K562 (cell line): ENCODE measurements at regions not wholly inside any gene's neighbourhood (a gene's known extent, or its start where the extent isn't known, plus 50 kb on each side); places are given as distances from the start of the nearest gene placed in this dataset.

Source experiments
- ATAC-seq: fragments of 200-7000 bp; cut with Tn5 transposase; 3 replicates; pipeline ENCODE4 v1.9.1; 2020; ENCODE audit warnings: moderate library complexity
- BruUV-seq: library from RNA; stranded (reverse); fragments of 400-500 nt; replicated peaks from 2 replicates; lab custom pipeline; 2021; lab: Mats Ljungman, UMichigan
- CTCF ChIA-PET: fragments of 300-600 bp; formaldehyde crosslinking; extraction: SDS; loops from one replicate; lab custom pipeline; 2021; ENCODE audit warnings: low intra/inter-chr PET ratio; lab: Yijun Ruan, JAX
- POLR2A ChIA-PET: fragments of 300-600, 350-650 bp; sonication (Branson Sonifier 250); formaldehyde crosslinking; extraction: SDS; loops from one replicate; lab custom pipeline; 2021; ENCODE audit warnings: antibody characterized with exemption, inconsistent platforms; lab: Yijun Ruan, JAX
- DNase-seq, 4 experiments: peaks; one replicate each; pipeline versions ENCODE4 v3.0.0 to v3.0.0-alpha.2; 2011 to 2018; ENCODE audit warnings: low spot score in 3 of 4, mixed read lengths in 3 of 4; ENCODE audit errors: extremely low read depth in 1 of 4
- FAIRE-seq: peaks from 2 replicates; lab custom pipeline; 2011; peaks lifted over from hg19 to GRCh38; lab: Jason Lieb, UNC
- H2AFZ ChIP-seq: 2 replicates; pipeline ENCODE4 v1.6.0; 2011; ENCODE audit warnings: low read depth, low read length, control low read depth, inconsistent platforms
- H3K27ac ChIP-seq: fragments of 200-600 bp; 3 replicates; pipeline ENCODE4 v1.8.0; 2011; ENCODE audit warnings: low read depth, mild to moderate bottlenecking, control low read depth, inconsistent platforms, low read length, moderate library complexity, mixed read lengths; ENCODE audit errors: extremely low read depth
- H3K27me3 ChIP-seq, 2 experiments: fragments of 300-600 bp in 1 of 2; 2 replicates in 1 of 2; 3 replicates in 1 of 2; pipeline versions ENCODE4 v1.6.0 to v1.8.0; 2011; ENCODE audit warnings: inconsistent platforms in 2 of 2, low read length in 2 of 2, mild to moderate bottlenecking in 1 of 2, mixed read lengths in 1 of 2, moderate library complexity in 1 of 2; ENCODE audit not compliant: control insufficient read depth in 2 of 2, insufficient read depth in 2 of 2
- H3K36me3 ChIP-seq: fragments of 300-600 bp; 3 replicates; pipeline ENCODE4 v1.8.0; 2011; ENCODE audit warnings: mild to moderate bottlenecking, low read length, inconsistent platforms; ENCODE audit not compliant: control insufficient read depth, insufficient read depth
- H3K4me1 ChIP-seq, 2 experiments: fragments of 200-600 bp in 1 of 2; replicated peaks in 1 of 2; 2 replicates in 1 of 2; 3 replicates in 1 of 2; pipeline versions ENCODE4 v1.5.1 to v1.8.0; 2011; ENCODE audit warnings: inconsistent platforms in 2 of 2, low read length in 2 of 2, mild to moderate bottlenecking in 1 of 2, mixed read lengths in 1 of 2, moderate library complexity in 1 of 2; ENCODE audit not compliant: control insufficient read depth in 2 of 2, insufficient read depth in 2 of 2
- H3K4me2 ChIP-seq: 2 replicates; pipeline ENCODE4 v1.6.1; 2011; ENCODE audit warnings: low read length, control low read depth, inconsistent platforms, mixed read lengths; ENCODE audit not compliant: insufficient read depth
- H3K4me3 ChIP-seq: fragments of 200-600 bp; sonication (generic), shearing (Covaris generic); 2 replicates; pipeline ENCODE4 v1.5.1; 2016; ENCODE audit warnings: control low read depth, inconsistent platforms
- H3K79me2 ChIP-seq: fragments of 200-600 bp; 3 replicates; pipeline ENCODE4 v1.8.0; 2011; ENCODE audit warnings: low read length, inconsistent platforms; ENCODE audit not compliant: control insufficient read depth, insufficient read depth
- H3K9ac ChIP-seq, 2 experiments: 2 replicates each; pipeline versions ENCODE4 v1.6.0 to v1.6.1; 2011; ENCODE audit warnings: low read depth in 2 of 2, low read length in 2 of 2, control low read depth in 1 of 2, inconsistent platforms in 1 of 2, mild to moderate bottlenecking in 1 of 2, mixed read lengths in 1 of 2; ENCODE audit not compliant: insufficient read depth in 1 of 2
- H3K9me1 ChIP-seq: one replicate; pipeline ENCODE4 v1.6.0; 2011; ENCODE audit warnings: inconsistent platforms, mild to moderate bottlenecking, low read length, moderate library complexity; ENCODE audit not compliant: control insufficient read depth, insufficient read depth
- H3K9me3 ChIP-seq: replicated peaks from 2 replicates; pipeline ENCODE4 v1.5.1; 2011; ENCODE audit warnings: low read depth, low read length, inconsistent platforms; ENCODE audit not compliant: control insufficient read depth, insufficient read depth
- H4K20me1 ChIP-seq: replicated peaks from 2 replicates; pipeline ENCODE4 v1.6.1; 2011; ENCODE audit warnings: low read length, inconsistent platforms, mixed read lengths; ENCODE audit not compliant: control insufficient read depth, insufficient read depth
- CEBPZ ChIP-seq: fragments of 150-350 bp; IDR thresholded peaks from 2 replicates; pipeline ENCODE4 v1.6.1; 2014; ENCODE audit warnings: low read depth, mild to moderate bottlenecking, low read length, borderline replicate concordance
- LARP7 ChIP-seq: fragments of 450-650 bp; IDR thresholded peaks from 2 replicates; pipeline ENCODE4 v1.6.1; 2016
- MTA2 ChIP-seq: fragments of 450-650 bp; IDR thresholded peaks from 2 replicates; pipeline ENCODE4 v1.6.1; 2016; ENCODE audit warnings: low read depth
- PHTF2 ChIP-seq: fragments of 250-450 bp; sonication (Bioruptor Pico); IDR thresholded peaks from 2 replicates; pipeline ENCODE4 v1.5.0; 2021; ENCODE audit warnings: mild to moderate bottlenecking
- RAD21 ChIP-seq, 2 experiments: fragments of 250-450 bp in 1 of 2; fragments of 450-650 bp in 1 of 2; sonication (Bioruptor Pico) in 1 of 2; formaldehyde crosslinking in 1 of 2; IDR thresholded peaks in 1 of 2; conservative IDR thresholded peaks in 1 of 2; 2 replicates each; pipeline versions ENCODE4 v1.4.0 to v1.8.0; 2020 to 2022; ENCODE audit warnings: mild to moderate bottlenecking in 2 of 2, moderate library complexity in 1 of 2
- SAFB ChIP-seq: fragments of 200-400 bp; formaldehyde crosslinking; IDR thresholded peaks from 2 replicates; pipeline ENCODE4 v1.6.1; 2017; ENCODE audit warnings: low read depth, low read length, borderline replicate concordance
- SMAD3 ChIP-seq: fragments of 450-650 bp; formaldehyde crosslinking; conservative IDR thresholded peaks from 2 replicates; pipeline ENCODE4 v1.4.0; 2020; ENCODE audit warnings: mild to moderate bottlenecking
- SMARCA4 ChIP-seq: fragments of 450-650 bp; IDR thresholded peaks from 2 replicates; pipeline ENCODE4 v1.6.1; 2016
- SRSF7 ChIP-seq: fragments of 200-400 bp; formaldehyde crosslinking; optimal IDR thresholded peaks from 2 replicates; pipeline ENCODE3; 2017; ENCODE audit warnings: mild to moderate bottlenecking, low read depth, low read length
- TAL1 ChIP-seq: fragments of 450-650 bp; IDR thresholded peaks from 2 replicates; pipeline ENCODE4 v1.6.1; 2016; ENCODE audit warnings: mild to moderate bottlenecking
- YBX1 ChIP-seq: fragments of 450-650 bp; IDR thresholded peaks from 2 replicates; pipeline ENCODE4 v1.7.1; 2016; ENCODE audit warnings: mild to moderate bottlenecking
- ZFP30 ChIP-seq: fragments of 250-450 bp; sonication (Bioruptor Pico); IDR thresholded peaks from 2 replicates; pipeline ENCODE4 v1.8.0; 2022; ENCODE audit warnings: moderate library complexity, mild to moderate bottlenecking, inconsistent platforms, borderline replicate concordance
- ZMIZ1 ChIP-seq, 2 experiments: fragments of 150-350 bp in 1 of 2; IDR thresholded peaks; 2 replicates each; pipeline ENCODE4 v1.6.1; 2012 to 2016; ENCODE audit warnings: low read depth in 2 of 2, low read length in 2 of 2, mild to moderate bottlenecking in 1 of 2, moderate library complexity in 1 of 2
- WGBS: fragments of 100-300 bp; shearing (Covaris generic); methylation state at CpG from one replicate; pipeline ENCODE4 v1.1.6; 2016; ENCODE audit warnings: low coverage, mixed read lengths; ENCODE audit not compliant: insufficient coverage; ENCODE audit errors: missing lambda C conversion rate; 5-methylcytosine and 5-hydroxymethylcytosine counted together
- in situ Hi-C: fragments of 300-500 bp; cut with MboI; formaldehyde crosslinking; loops from 4 replicates; pipeline ENCODE4 v1.15.0; 2018; ENCODE audit warnings: inconsistent platforms, mixed read lengths
- intact Hi-C: fragments of 100-400 bp; cut with micrococcal nuclease; formaldehyde crosslinking; loops from 2 replicates; pipeline ENCODE4 v1.14.2; 2022

GRCh38 chr13:72004784-72005374 is 137.9 kb upstream of the DACH1 start:
- Histone ChIP-seq H3K4me3 (no peak overlapping the region), H4K20me1 (no peaks in the 10 kb centered on the region), H2AFZ (no peak overlapping the region), H3K27ac (no peak overlapping the region), H3K36me3 (no peaks in the 10 kb centered on the region)
- CTCF ChIA-PET: no interaction called here
- no peak for DNase-seq
- POLR2A ChIA-PET: no interaction called here
- FAIRE-seq: no peak
- TF ChIP-seq ZMIZ1 (IDR thresholded peaks at IDR 0.05; ENCODE audit: low read depth in 2 of 2, low read length in 2 of 2) (no peak), RAD21 (CRISPR knock-in tag; conservative IDR thresholded peaks at IDR 0.05 in 1 of 2, IDR thresholded peaks at IDR 0.05 in 1 of 2) (no peak), SMARCA4 (no peak), SAFB (no peak), ZFP30 (no peak), PHTF2 (CRISPR knock-in tag) (no peak), CEBPZ (no peak), SRSF7 (no peak), YBX1 (no peak), LARP7 (no peak), MTA2 (no peak), TAL1 (no peak), SMAD3 (CRISPR knock-in tag) (no peak)
- TF ChIP-seq, all 486 proteins: peak for 0
- Histone ChIP-seq H3K27me3 (no peaks in the 10 kb centered on the region), H3K9me1 (no peaks in the 10 kb centered on the region), H3K4me1 (no peaks in the 10 kb centered on the region), H3K9me3 (no peaks in the 10 kb centered on the region), H3K9ac (no peak overlapping the region), H3K4me2 (no peak overlapping the region), H3K79me2 (no peaks in the 10 kb centered on the region)
- in situ Hi-C loops: no loop called here
- WGBS: 4% methylated on average over 4 of the region's 5 CpGs
- intact Hi-C loops: no loop called here
- no peak for ATAC-seq
- no TSS peak for BruUV-seq
